Mucosa of descending colon (tissue), 3 donors: ENCODE measurements at regions not wholly inside any gene's neighbourhood (a gene's known extent, or its start where the extent isn't known, plus 50 kb on each side); places are given as distances from the start of the nearest gene placed in this dataset.

Experiments
- ATAC-seq: fragments of 200-7000 bp; cut with Tn5 transposase; one replicate; pipeline ENCODE4 v1.9.1; 2020; ENCODE audit warnings: mild to moderate bottlenecking, moderate library complexity
- DNase-seq, 3 donors: peaks; one replicate each; pipeline ENCODE4 v3.0.0-alpha.2; 2020
- H3K36me3 ChIP-seq: fragments of 200-600 bp; one replicate; pipeline ENCODE4 v1.8.0; 2021; ENCODE audit warnings: low read depth, mild to moderate bottlenecking
- H3K4me1 ChIP-seq: fragments of 200-600 bp; one replicate; pipeline ENCODE4 v1.8.0; 2021; ENCODE audit warnings: low read depth, mild to moderate bottlenecking
- H3K4me3 ChIP-seq: fragments of 200-600 bp; one replicate; pipeline ENCODE4 v1.8.0; 2021; ENCODE audit warnings: mild to moderate bottlenecking
- H3K9me3 ChIP-seq: fragments of 200-600 bp; one replicate; pipeline ENCODE4 v1.8.0; 2021; ENCODE audit warnings: mild to moderate bottlenecking
- CTCF ChIP-seq: fragments of 200-600 bp; IDR thresholded peaks from one replicate; pipeline ENCODE4 v1.8.0; 2022; ENCODE audit warnings: antibody characterized with exemption, mild to moderate bottlenecking
- intact Hi-C, 2 donors: fragments of 100-400 bp; cut with DNase I in 1 of 2; cut with micrococcal nuclease in 1 of 2; formaldehyde crosslinking; loops; one replicate each; pipeline versions ENCODE4 v1.11.0 to v1.11.1; 2022; cut with DNase I, micrococcal nuclease
- donor health status: DM: no; HTN: no; CAD: no; lungs with moderate emphysema.
- donor health status: DM: no; HTN: no; CAD: no.
- donor health status: DM: no; HTN: yes; CAD: no.

- no peaks in the 10 kb centered on the region for H3K36me3 ChIP-seq
- no peak for TF ChIP-seq CTCF
- DNase-seq (no peak), ATAC-seq (no peak)
- intact Hi-C loops = no loop called here
- no peaks in the 10 kb centered on the region for H3K9me3 ChIP-seq
- no peaks in the 10 kb centered on the region for H3K4me1 ChIP-seq
- H3K4me3 ChIP-seq = no peak overlapping the region
Observed at GRCh38 chr5:160935776-160936175, 83.8 kb upstream of the ATP10B start.

GRCh38 chr5:160931283-160931682 lies 79.3 kb upstream of the ATP10B start:
- peaks cover 9% of the 10 kb centered on the region for H3K4me1 ChIP-seq
- H3K36me3 ChIP-seq = no peaks in the 10 kb centered on the region
- ATAC-seq (no peak), DNase-seq (no peak)
- intact Hi-C loops = no loop called here
- H3K4me3 ChIP-seq = no peak overlapping the region
- no peak for TF ChIP-seq CTCF
- no peaks in the 10 kb centered on the region for H3K9me3 ChIP-seq

- Histone ChIP-seq H3K9me3 (no peaks in the 10 kb centered on the region), H3K36me3 (no peaks in the 10 kb centered on the region), H3K4me3 (no peak overlapping the region), H3K4me1 (peaks cover 17% of the 10 kb centered on the region)
- intact Hi-C loops = no loop called here
- ATAC-seq = no peak
- no peak for TF ChIP-seq CTCF
- DNase-seq = no peak
Observed at GRCh38 chr5:160930406-160930805, 78.4 kb upstream of the ATP10B start.

- H3K4me3 ChIP-seq = no peak overlapping the region
- ATAC-seq (no peak), DNase-seq (no peak)
- intact Hi-C loops = no loop called here
- H3K9me3 ChIP-seq = no peaks in the 10 kb centered on the region
- H3K36me3 ChIP-seq = no peaks in the 10 kb centered on the region
- TF ChIP-seq CTCF = no peak
- H3K4me1 ChIP-seq = peaks cover 22% of the 10 kb centered on the region
Observed at GRCh38 chr5:160929906-160930305, 77.9 kb upstream of the ATP10B start.

- TF ChIP-seq CTCF = no peak
- DNase-seq (peak; percentile 70 to 82 (median 77)), ATAC-seq (peak; percentile 81)
- H3K36me3 ChIP-seq = no peaks in the 10 kb centered on the region
- intact Hi-C loops = no loop called here
- H3K9me3 ChIP-seq = no peaks in the 10 kb centered on the region
- no peak overlapping the region for H3K4me3 ChIP-seq
- peaks cover 24% of the 10 kb centered on the region for H3K4me1 ChIP-seq
Observed at GRCh38 chr5:160929360-160929759, 77.3 kb upstream of the ATP10B start.

- TF ChIP-seq CTCF = no peak
- intact Hi-C loops = no loop called here
- Histone ChIP-seq H3K4me3 (no peak overlapping the region), H3K9me3 (no peaks in the 10 kb centered on the region), H3K36me3 (no peaks in the 10 kb centered on the region), H3K4me1 (peaks cover 30% of the 10 kb centered on the region)
- ATAC-seq = peak; percentile 82
- peak; percentile 72 to 93 (median 75) for DNase-seq
Observed at GRCh38 chr5:160926428-160926827, 74.4 kb upstream of the ATP10B start.
